H9 (cell line): ENCODE measurements at regions not wholly inside any gene's neighbourhood (a gene's known extent, or its start where the extent isn't known, plus 50 kb on each side); places are given as distances from the start of the nearest gene placed in this dataset.

Experiments
- DNase-seq: peaks from one replicate; pipeline ENCODE4 v3.0.0-alpha.2; 2017
- H2AFZ ChIP-seq: one replicate; pipeline ENCODE4 v1.6.1; 2013; ENCODE audit warnings: mild to moderate bottlenecking, low read length, control low read depth, moderate library complexity
- H2AK5ac ChIP-seq: 2 replicates; pipeline ENCODE4 v1.6.1; 2013; ENCODE audit warnings: low read length, control low read depth, mixed read lengths; ENCODE audit not compliant: insufficient read length
- H2BK120ac ChIP-seq: one replicate; pipeline ENCODE4 v1.6.1; 2013; ENCODE audit warnings: low read depth, mild to moderate bottlenecking, low read length, control low read depth, inconsistent platforms; ENCODE audit not compliant: poor library complexity, severe bottlenecking
- H2BK12ac ChIP-seq: 2 replicates; pipeline ENCODE4 v1.6.1; 2013; ENCODE audit warnings: low read length, control low read depth, mixed read lengths, low read depth; ENCODE audit not compliant: insufficient read length
- H2BK15ac ChIP-seq: 2 replicates; pipeline ENCODE4 v1.6.1; 2013; ENCODE audit warnings: low read depth, low read length, control low read depth
- H2BK20ac ChIP-seq: one replicate; pipeline ENCODE4 v1.6.1; 2013; ENCODE audit warnings: low read depth, mild to moderate bottlenecking, low read length, control low read depth, inconsistent platforms; ENCODE audit not compliant: poor library complexity, severe bottlenecking
- H2BK5ac ChIP-seq: 2 replicates; pipeline ENCODE4 v1.6.1; 2013; ENCODE audit warnings: low read length, control low read depth, mixed read lengths; ENCODE audit not compliant: insufficient read length
- H3K14ac ChIP-seq: 2 replicates; pipeline ENCODE4 v1.6.1; 2013; ENCODE audit warnings: low read length, control low read depth; ENCODE audit not compliant: insufficient read depth
- H3K18ac ChIP-seq: 2 replicates; pipeline ENCODE4 v1.6.1; 2013; ENCODE audit warnings: low read depth, mild to moderate bottlenecking, mixed read lengths, low read length, control low read depth; ENCODE audit not compliant: insufficient read length
- H3K23ac ChIP-seq: 2 replicates; pipeline ENCODE4 v1.6.1; 2013; ENCODE audit warnings: low read length, control low read depth, mixed read lengths, low read depth; ENCODE audit not compliant: insufficient read length
- H3K23me2 ChIP-seq: 2 replicates; pipeline ENCODE4 v1.6.1; 2013; ENCODE audit warnings: low read depth, mild to moderate bottlenecking, mixed read lengths, low read length, control low read depth; ENCODE audit not compliant: insufficient read length, poor library complexity, severe bottlenecking
- H3K27ac ChIP-seq: 2 replicates; pipeline ENCODE4 v1.5.1; 2013; ENCODE audit warnings: low read length, control low read depth, mixed read lengths, low read depth; ENCODE audit not compliant: insufficient read length
- H3K27me3 ChIP-seq: 2 replicates; pipeline ENCODE4 v1.6.1; 2013; ENCODE audit warnings: low read length, control low read depth, inconsistent platforms; ENCODE audit not compliant: insufficient read depth
- H3K4ac ChIP-seq: 2 replicates; pipeline ENCODE4 v1.6.1; 2013; ENCODE audit warnings: low read depth, mild to moderate bottlenecking, control low read depth, inconsistent platforms, low read length, moderate library complexity
- H3K4me1 ChIP-seq: 2 replicates; pipeline ENCODE4 v1.6.1; 2013; ENCODE audit warnings: low read length, control low read depth, inconsistent platforms; ENCODE audit not compliant: insufficient read depth
- H3K4me2 ChIP-seq: 2 replicates; pipeline ENCODE4 v1.6.1; 2013; ENCODE audit warnings: low read length, control low read depth, mixed read lengths; ENCODE audit not compliant: insufficient read length, insufficient read depth
- H3K56ac ChIP-seq: 2 replicates; pipeline ENCODE4 v1.6.1; 2013; ENCODE audit warnings: low read depth, mild to moderate bottlenecking, mixed read lengths, low read length, control low read depth; ENCODE audit not compliant: insufficient read length
- H3K79me1 ChIP-seq: 2 replicates; pipeline ENCODE4 v1.6.1; 2013; ENCODE audit warnings: low read depth, mild to moderate bottlenecking, moderate library complexity, low read length, control low read depth, inconsistent platforms; ENCODE audit not compliant: insufficient read depth, poor library complexity, severe bottlenecking
- H3K79me2 ChIP-seq: 2 replicates; pipeline ENCODE4 v1.6.1; 2013; ENCODE audit warnings: low read length, control low read depth, inconsistent platforms; ENCODE audit not compliant: insufficient read depth
- H3K9ac ChIP-seq: 2 replicates; pipeline ENCODE4 v1.6.1; 2013; ENCODE audit warnings: low read length, control low read depth, mixed read lengths; ENCODE audit not compliant: insufficient read length; ENCODE audit errors: extremely low read depth
- H3K9me3 ChIP-seq: one replicate; pipeline ENCODE4 v1.6.1; 2013; ENCODE audit warnings: low read depth, low read length, inconsistent platforms; ENCODE audit not compliant: control insufficient read depth
- H3T11ph ChIP-seq: one replicate; pipeline ENCODE4 v1.6.1; 2013; ENCODE audit warnings: mild to moderate bottlenecking, low read length, control low read depth, inconsistent platforms
- H4K20me1 ChIP-seq: one replicate; pipeline ENCODE4 v1.6.1; 2013; ENCODE audit not compliant: control insufficient read depth, insufficient read length, insufficient read depth
- H4K5ac ChIP-seq: 2 replicates; pipeline ENCODE4 v1.6.1; 2013; ENCODE audit warnings: low read depth, mild to moderate bottlenecking, mixed read lengths, low read length, control low read depth; ENCODE audit not compliant: insufficient read length
- H4K8ac ChIP-seq: replicated peaks from 2 replicates; pipeline ENCODE4 v1.6.1; 2013; ENCODE audit warnings: low read length, control low read depth, mixed read lengths, low read depth; ENCODE audit not compliant: insufficient read length
- H4K91ac ChIP-seq: 2 replicates; pipeline ENCODE4 v1.6.1; 2013; ENCODE audit warnings: low read depth, mild to moderate bottlenecking, moderate library complexity, mixed read lengths, low read length, control low read depth; ENCODE audit not compliant: insufficient read length
- H3K27ac Mint-ChIP-seq, 3 experiments: 2 replicates in 2 of 3; 3 replicates in 1 of 3; pipeline ENCODE4 v1.8.0; 2020 to 2021; ENCODE audit warnings: mixed read lengths in 3 of 3, mild to moderate bottlenecking in 1 of 3, moderate library complexity in 1 of 3
- H3K27me3 Mint-ChIP-seq: 2 replicates; pipeline ENCODE4 v1.8.0; 2021; ENCODE audit warnings: low read depth, mild to moderate bottlenecking, moderate library complexity, mixed read lengths
- H3K36me3 Mint-ChIP-seq, 3 experiments: 2 replicates in 2 of 3; 3 replicates in 1 of 3; pipeline ENCODE4 v1.8.0; 2020 to 2021; ENCODE audit warnings: low read depth in 3 of 3, mixed read lengths in 3 of 3; ENCODE audit not compliant: insufficient read depth in 1 of 3
- H3K4me1 Mint-ChIP-seq, 2 experiments: 2 replicates each; pipeline ENCODE4 v1.8.0; 2020; ENCODE audit warnings: mixed read lengths in 2 of 2
- H3K4me3 Mint-ChIP-seq, 2 experiments: 2 replicates in 1 of 2; 3 replicates in 1 of 2; pipeline ENCODE4 v1.8.0; 2020 to 2021; ENCODE audit warnings: mild to moderate bottlenecking in 2 of 2, mixed read lengths in 2 of 2, moderate library complexity in 1 of 2
- H3K9me3 Mint-ChIP-seq, 2 experiments: 2 replicates in 1 of 2; 3 replicates in 1 of 2; pipeline ENCODE4 v1.8.0; 2020; ENCODE audit warnings: mild to moderate bottlenecking in 2 of 2, mixed read lengths in 2 of 2, moderate library complexity in 1 of 2
- WGBS: extraction: QIAGEN DNeasy Blood & Tissue Kit; methylation state at CpG from one replicate; pipeline ENCODE4 v1.1.7; 2013; ENCODE audit warnings: missing lambda C conversion rate, low lambda C conversion rate, mixed read lengths; ENCODE audit not compliant: insufficient read length; ENCODE audit errors: extremely low coverage; 5-methylcytosine and 5-hydroxymethylcytosine counted together
- TF ChIP-seq, protein P1 (sequence below): fragments of 200-600 bp; sonication (generic); conservative IDR thresholded peaks from 3 replicates; pipeline ENCODE4 v1.8.0; 2021; ENCODE audit warnings: antibody characterized with exemption, mild to moderate bottlenecking

DNA sequence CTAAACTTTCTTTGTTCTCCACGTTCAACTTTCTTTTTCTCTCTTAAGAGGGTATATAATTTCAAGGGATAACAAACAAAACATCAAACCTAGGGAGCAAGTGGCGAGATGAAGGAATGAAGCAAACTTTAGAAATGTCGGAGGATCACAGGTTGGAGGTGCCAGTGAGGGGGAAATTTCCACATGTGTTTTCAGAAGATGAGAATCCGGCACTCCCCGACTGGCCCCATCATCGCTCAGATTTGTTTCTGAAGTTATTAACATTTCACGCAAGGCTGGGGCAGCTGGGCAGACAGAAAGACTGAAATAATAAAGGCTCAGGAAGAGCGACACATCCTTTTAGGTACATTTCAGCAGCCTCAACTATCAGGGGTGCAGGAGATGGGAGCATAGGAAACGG, 134.9 kb downstream of the SMIM20 start:
- Histone ChIP-seq H3K27ac (no peak overlapping the region), H3K79me1 (no peaks in the 10 kb centered on the region), H3K4me2 (no peak overlapping the region), H2AFZ (no peak overlapping the region), H4K5ac (no peak overlapping the region), H2BK5ac (no peak overlapping the region), H2BK12ac (no peak overlapping the region), H3K79me2 (no peaks in the 10 kb centered on the region), H2BK120ac (no peak overlapping the region), H3K18ac (no peak overlapping the region), H3K14ac (no peak overlapping the region), H2BK20ac (no peak overlapping the region), H3K4me1 (no peaks in the 10 kb centered on the region), H3K56ac (no peak overlapping the region), H4K91ac (no peak overlapping the region), H3K9ac (no peak overlapping the region), H2BK15ac (no peak overlapping the region), H4K8ac (no peak overlapping the region), H2AK5ac (no peak overlapping the region), H3K23ac (no peak overlapping the region), H3K23me2 (no peaks in the 10 kb centered on the region), H3K27me3 (no peaks in the 10 kb centered on the region), H3T11ph (no peak overlapping the region), H3K4ac (no peak overlapping the region), H3K9me3 (no peaks in the 10 kb centered on the region), H4K20me1 (no peaks in the 10 kb centered on the region)
- H3K27me3 Mint-ChIP-seq, result peaks cover 16% of the 10 kb centered on the region
- no CpG with 5 or more reads among the region's 9 CpGs for WGBS
- H3K4me3 Mint-ChIP-seq, result no peak overlapping the region
- H3K9me3 Mint-ChIP-seq, result peaks cover 3% of the 10 kb centered on the region in 2 experiments; a peak in 4 of 5 replicates
- DNase-seq, result no peak
- peaks cover 22 to 25% of the 10 kb centered on the region in 2 experiments for H3K4me1 Mint-ChIP-seq
- H3K27ac Mint-ChIP-seq, result peak overlapping the region in 1 of 3 experiments; percentile 24; a peak in 1 of 7 replicates
- H3K36me3 Mint-ChIP-seq, result peaks cover 0 to 5% (median 3%) of the 10 kb centered on the region in 3 experiments; a peak in 3 of 7 replicates
- TF ChIP-seq, protein P1, sequence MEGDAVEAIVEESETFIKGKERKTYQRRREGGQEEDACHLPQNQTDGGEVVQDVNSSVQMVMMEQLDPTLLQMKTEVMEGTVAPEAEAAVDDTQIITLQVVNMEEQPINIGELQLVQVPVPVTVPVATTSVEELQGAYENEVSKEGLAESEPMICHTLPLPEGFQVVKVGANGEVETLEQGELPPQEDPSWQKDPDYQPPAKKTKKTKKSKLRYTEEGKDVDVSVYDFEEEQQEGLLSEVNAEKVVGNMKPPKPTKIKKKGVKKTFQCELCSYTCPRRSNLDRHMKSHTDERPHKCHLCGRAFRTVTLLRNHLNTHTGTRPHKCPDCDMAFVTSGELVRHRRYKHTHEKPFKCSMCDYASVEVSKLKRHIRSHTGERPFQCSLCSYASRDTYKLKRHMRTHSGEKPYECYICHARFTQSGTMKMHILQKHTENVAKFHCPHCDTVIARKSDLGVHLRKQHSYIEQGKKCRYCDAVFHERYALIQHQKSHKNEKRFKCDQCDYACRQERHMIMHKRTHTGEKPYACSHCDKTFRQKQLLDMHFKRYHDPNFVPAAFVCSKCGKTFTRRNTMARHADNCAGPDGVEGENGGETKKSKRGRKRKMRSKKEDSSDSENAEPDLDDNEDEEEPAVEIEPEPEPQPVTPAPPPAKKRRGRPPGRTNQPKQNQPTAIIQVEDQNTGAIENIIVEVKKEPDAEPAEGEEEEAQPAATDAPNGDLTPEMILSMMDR, result no peak
